ENCODE measurements at regions not wholly inside any gene's neighbourhood (a gene's known extent, or its start where the extent isn't known, plus 50 kb on each side); places are given as distances from the start of the nearest gene placed in this dataset.

GRCh38 chr12:65632131-65632855 lies 192.0 kb upstream of the HMGA2 start:
- Histone ChIP-seq H3K9me3 (no peaks in the 10 kb centered on the region), H3K36me3 (no peaks in the 10 kb centered on the region), H3K4me1 (peaks cover 0 to 22% (median 7%) of the 10 kb centered on the region in 4 donors), H3K27ac (peak overlapping the region in 1 of 4 donors; percentile 22), H3K27me3 (no peaks in the 10 kb centered on the region), H3K4me3 (no peak overlapping the region)
- in situ Hi-C loops (cut with MboI; ENCODE audit: low pct_ligation_motif_present in 1 of 4, low pct_unique_long_range_greater_than_20kb in 1 of 4, low sequenced_read_pairs in 3 of 4), result no loop called here
- TF ChIP-seq POLR2AphosphoS5 (IDR thresholded peaks at IDR 0.05), result no peak
- no peak for TF ChIP-seq EP300 (IDR thresholded peaks at IDR 0.05; ENCODE audit: low read depth)
- TF ChIP-seq CTCF (IDR thresholded peaks at IDR 0.05), result no peak
- TF ChIP-seq POLR2A (IDR thresholded peaks at IDR 0.05), result no peak
- intact Hi-C loops (cut with DNase I; ENCODE audit: low total_unique reads), result no loop called here
- WGBS, 2 donors (ENCODE audit: low coverage in 1 of 2), result 82% methylated on average over 5 of the region's 5 CpGs; no CpG with 5 or more reads in 1 of the 2 donors
- DNase-seq, result no peak

GRCh38 chr12:65634061-65634460 lies 190.2 kb upstream of the HMGA2 start:
- no peaks in the 10 kb centered on the region for H3K27me3 ChIP-seq
- H3K27ac ChIP-seq, result no peak overlapping the region
- WGBS, 2 donors (ENCODE audit: low coverage in 1 of 2), result 83 to 85% methylated on average over 3 of the region's 3 CpGs
- no peaks in the 10 kb centered on the region for H3K36me3 ChIP-seq
- no peaks in the 10 kb centered on the region for H3K9me3 ChIP-seq
- H3K4me1 ChIP-seq, result peaks cover 0 to 22% (median 7%) of the 10 kb centered on the region in 4 donors
- TF ChIP-seq CTCF (IDR thresholded peaks at IDR 0.05) (no peak), POLR2A (IDR thresholded peaks at IDR 0.05) (no peak), EP300 (IDR thresholded peaks at IDR 0.05; ENCODE audit: low read depth) (no peak), POLR2AphosphoS5 (IDR thresholded peaks at IDR 0.05) (no peak)
- no peak for DNase-seq
- no peak overlapping the region for H3K4me3 ChIP-seq
- in situ Hi-C loops (cut with MboI; ENCODE audit: low pct_ligation_motif_present in 1 of 4, low pct_unique_long_range_greater_than_20kb in 1 of 4, low sequenced_read_pairs in 3 of 4), result no loop called here
- intact Hi-C loops (cut with DNase I; ENCODE audit: low total_unique reads), result no loop called here

GRCh38 chr12:65634626-65635331 lies 189.5 kb upstream of the HMGA2 start:
- H3K27ac ChIP-seq, result no peak overlapping the region
- no peaks in the 10 kb centered on the region for H3K9me3 ChIP-seq
- 65 to 87% methylated on average over 3 to 6 of the region's 6 CpGs for WGBS, 2 donors (ENCODE audit: low coverage in 1 of 2)
- TF ChIP-seq CTCF (IDR thresholded peaks at IDR 0.05) (no peak), EP300 (IDR thresholded peaks at IDR 0.05; ENCODE audit: low read depth) (no peak), POLR2A (IDR thresholded peaks at IDR 0.05) (no peak), POLR2AphosphoS5 (IDR thresholded peaks at IDR 0.05) (no peak)
- no peaks in the 10 kb centered on the region for H3K27me3 ChIP-seq
- intact Hi-C loops (cut with DNase I; ENCODE audit: low total_unique reads) (no loop called here), in situ Hi-C loops (cut with MboI; ENCODE audit: low pct_ligation_motif_present in 1 of 4, low pct_unique_long_range_greater_than_20kb in 1 of 4, low sequenced_read_pairs in 3 of 4) (no loop called here)
- no peak overlapping the region for H3K4me3 ChIP-seq
- no peak for DNase-seq
- H3K4me1 ChIP-seq, result peaks cover 0 to 21% (median 7%) of the 10 kb centered on the region in 4 donors
- no peaks in the 10 kb centered on the region for H3K36me3 ChIP-seq

- no peaks in the 10 kb centered on the region for H3K27me3 ChIP-seq
- WGBS, 2 donors (ENCODE audit: low coverage in 1 of 2), result 67 to 77% methylated on average over 1 of the region's 1 CpG
- intact Hi-C loops (cut with DNase I; ENCODE audit: low total_unique reads), result no loop called here
These were observed 187.8 kb upstream of the HMGA2 start for GRCh38 chr12:65636436-65636835.

More at GRCh38 chr12:65636436-65636835, 187.8 kb upstream of the HMGA2 start:
- Histone ChIP-seq H3K27ac (no peak overlapping the region), H3K4me1 (peaks cover 0 to 9% (median 1%) of the 10 kb centered on the region in 4 donors), H3K9me3 (no peaks in the 10 kb centered on the region), H3K4me3 (no peak overlapping the region), H3K36me3 (no peaks in the 10 kb centered on the region)
- TF ChIP-seq POLR2A (IDR thresholded peaks at IDR 0.05) (no peak), POLR2AphosphoS5 (IDR thresholded peaks at IDR 0.05) (no peak), EP300 (IDR thresholded peaks at IDR 0.05; ENCODE audit: low read depth) (no peak), CTCF (IDR thresholded peaks at IDR 0.05) (no peak)
- in situ Hi-C loops (cut with MboI; ENCODE audit: low pct_ligation_motif_present in 1 of 4, low pct_unique_long_range_greater_than_20kb in 1 of 4, low sequenced_read_pairs in 3 of 4), result no loop called here
- no peak for DNase-seq

All from transverse colon (tissue), 4 donors.